HG03342 (cell line): ENCODE measurements at regions not wholly inside any gene's neighbourhood (a gene's known extent, or its start where the extent isn't known, plus 50 kb on each side); places are given as distances from the start of the nearest gene placed in this dataset.
"Not testable (repeated sequence)": the region's sequence is repeated elsewhere in the genome, so short reads cannot be mapped to it uniquely, and the experiment has no call there.

ENCODE experiments used
- ATAC-seq: cut with Tn5 transposase; IDR thresholded peaks from one replicate; pipeline ENCODE4 v1.9.1; 2021; ENCODE audit warnings: mild to moderate bottlenecking, moderate library complexity; ENCODE audit not compliant: unreplicated experiment

DNA sequence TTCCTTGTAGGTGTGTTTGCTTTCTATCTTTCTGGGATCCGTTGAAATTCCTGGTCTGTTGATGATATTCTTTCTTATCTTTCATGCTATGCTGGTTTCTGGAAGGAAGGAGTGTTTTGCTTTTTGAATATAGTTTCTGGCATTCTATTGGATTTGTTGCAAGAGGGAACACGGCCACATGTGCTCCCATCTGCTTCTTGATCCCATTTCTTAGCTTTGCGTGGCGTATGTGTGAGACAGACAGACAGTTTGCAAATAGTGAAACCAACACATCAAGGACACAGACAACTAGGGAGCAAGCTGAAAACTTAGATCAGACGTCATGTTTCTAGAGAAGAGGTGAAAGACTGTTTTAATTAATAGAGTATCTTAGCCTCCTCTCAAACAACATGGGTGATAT is 261.9 kb upstream of the PUDP start:
- no peak for ATAC-seq

DNA sequence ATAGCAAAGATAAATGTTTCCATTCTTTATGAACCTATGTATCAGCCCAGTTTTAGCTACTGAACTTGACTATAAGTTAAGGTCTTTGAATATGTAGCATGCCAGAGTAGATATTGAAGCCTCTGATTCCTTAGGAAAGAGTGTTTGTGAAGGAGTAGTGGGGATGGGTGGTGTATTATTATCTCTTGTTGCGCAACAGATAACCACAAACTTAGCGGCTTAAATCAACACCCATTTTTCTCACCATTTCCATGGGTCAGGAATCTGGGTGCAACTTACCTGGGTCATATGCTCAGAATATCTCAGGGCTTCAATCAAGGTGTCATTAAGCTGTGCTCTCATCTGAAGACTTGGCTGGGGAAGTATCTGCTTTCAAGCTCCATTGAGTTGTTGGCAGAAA is 251.4 kb upstream of the PUDP start:
- no peak for ATAC-seq

DNA sequence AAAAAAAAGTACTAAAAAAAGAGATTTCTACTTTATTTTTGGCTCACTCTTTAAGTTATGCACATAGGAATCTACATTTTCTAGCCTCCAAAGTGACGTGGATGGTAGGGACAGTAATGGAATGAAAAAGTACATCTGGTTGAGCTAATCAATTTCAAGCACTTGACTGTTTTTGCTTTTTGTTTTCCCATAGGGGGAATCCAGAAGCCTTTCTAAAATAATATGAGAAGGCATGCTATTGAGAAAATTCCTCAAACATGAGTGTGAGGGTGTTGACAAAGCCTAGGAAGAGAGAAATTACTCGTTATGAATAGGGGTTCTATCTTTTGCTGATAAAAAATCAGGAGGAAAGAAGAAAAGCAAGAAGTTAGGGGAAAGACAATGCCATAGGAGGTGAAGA is 242.5 kb upstream of the PUDP start:
- no peak for ATAC-seq

DNA sequence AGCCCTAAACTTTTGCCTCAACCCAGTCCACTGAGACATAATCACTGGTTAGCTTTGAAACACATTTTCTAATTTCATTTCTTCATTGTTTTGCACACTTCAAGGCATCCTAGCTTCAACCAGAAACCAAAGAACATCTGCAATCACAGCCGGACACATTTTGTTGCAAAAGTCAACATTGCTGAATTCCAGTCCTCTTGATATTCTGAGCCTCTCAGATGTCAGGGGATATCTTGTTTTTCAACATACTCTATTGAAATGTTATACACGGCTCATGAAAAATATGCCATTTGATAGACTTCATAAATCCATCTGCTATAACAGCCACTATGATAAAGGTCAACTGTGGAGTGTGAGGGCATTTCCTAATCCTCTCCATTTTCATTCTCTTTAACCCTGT is 241.6 kb upstream of the PUDP start:
- ATAC-seq, result no peak

DNA sequence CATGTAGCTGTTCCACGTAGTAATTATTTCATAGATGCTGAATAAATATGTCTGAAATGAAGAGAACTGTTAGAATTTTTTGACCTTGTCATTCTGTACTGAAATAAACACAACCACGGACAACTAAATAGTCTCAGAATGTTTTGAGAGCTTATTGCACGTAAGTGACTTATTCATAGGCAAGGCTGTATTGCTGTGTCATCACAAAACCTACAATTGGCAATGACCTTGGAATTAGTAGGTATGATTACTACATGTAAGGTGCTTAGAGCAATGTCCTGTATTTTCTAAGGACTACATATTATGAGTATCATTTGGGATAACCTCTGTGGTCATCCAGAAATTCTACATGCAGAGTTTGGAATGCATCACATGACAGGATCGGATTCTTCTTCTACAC is 237.2 kb upstream of the PUDP start:
- no peak for ATAC-seq

DNA sequence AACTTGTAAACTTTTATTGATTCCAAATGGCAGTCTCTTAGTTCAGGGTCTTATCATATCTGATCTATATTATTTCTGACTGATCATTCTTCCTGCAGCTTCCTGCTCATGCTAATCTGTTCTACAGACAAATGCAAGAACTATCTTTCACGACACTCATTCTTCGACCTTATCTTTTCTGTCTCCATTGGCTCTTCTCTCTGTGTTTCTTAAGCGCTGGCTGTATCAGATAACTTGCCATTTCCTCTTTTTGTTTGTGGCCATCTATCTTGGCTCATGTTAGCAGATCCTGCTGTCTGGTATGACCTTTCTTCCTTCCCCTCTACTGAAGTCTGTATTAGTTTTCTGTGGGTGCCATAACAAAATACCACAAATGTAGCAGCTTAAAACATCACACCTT is 230.5 kb upstream of the PUDP start:
- no peak for ATAC-seq

DNA sequence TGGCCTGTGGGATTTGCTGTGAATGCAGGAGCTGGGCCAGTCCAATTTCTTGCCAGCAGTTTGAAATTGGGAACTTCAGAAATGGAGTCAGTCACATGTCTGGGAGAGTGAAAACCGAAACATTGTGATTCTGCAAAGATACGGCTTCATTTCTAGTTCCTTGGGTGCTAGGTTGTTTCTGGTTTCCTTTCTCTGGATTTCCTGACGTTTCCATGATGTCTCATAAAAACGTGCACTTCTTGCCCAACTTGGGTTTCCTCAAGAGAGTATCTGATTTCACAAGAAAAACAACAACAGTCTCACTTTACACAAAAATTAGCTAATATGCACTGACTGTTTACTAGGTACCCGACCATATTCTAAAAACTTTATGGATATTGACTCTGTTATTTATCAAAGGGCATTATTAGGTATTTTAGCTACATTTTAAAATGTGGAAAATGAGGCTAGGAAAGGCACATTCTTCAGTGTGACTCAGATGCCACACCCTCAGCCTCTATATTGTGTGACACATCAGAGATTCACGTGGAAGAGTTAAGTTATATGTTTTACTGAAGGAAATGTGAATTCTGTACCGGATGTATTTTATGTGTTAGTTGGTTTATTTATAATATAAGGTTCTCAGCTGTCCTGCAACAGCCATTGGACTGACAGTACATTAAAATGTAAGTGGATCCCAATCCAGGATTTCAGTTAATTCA is 225.0 kb upstream of the PUDP start:
- no peak for ATAC-seq

DNA sequence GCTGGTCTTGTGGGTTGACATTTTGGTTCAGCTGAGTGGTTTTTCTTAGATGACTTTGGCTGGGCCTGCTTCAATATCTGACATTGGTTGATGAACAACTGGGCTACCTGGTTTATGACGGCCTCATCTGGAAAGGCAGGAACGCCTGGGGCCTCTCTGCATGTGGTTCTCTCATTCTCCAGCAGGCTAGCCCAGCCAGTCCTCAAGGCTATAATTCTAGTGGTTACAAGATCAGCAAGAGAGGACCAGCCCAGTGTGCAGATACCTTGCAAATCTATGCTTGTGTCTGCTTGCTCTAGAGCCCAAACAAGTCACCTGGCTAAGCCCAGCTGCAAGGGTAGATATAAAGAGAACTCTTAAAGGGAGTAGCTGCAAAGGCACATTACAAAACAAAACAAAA is 214.2 kb upstream of the PUDP start:
- no peak for ATAC-seq

DNA sequence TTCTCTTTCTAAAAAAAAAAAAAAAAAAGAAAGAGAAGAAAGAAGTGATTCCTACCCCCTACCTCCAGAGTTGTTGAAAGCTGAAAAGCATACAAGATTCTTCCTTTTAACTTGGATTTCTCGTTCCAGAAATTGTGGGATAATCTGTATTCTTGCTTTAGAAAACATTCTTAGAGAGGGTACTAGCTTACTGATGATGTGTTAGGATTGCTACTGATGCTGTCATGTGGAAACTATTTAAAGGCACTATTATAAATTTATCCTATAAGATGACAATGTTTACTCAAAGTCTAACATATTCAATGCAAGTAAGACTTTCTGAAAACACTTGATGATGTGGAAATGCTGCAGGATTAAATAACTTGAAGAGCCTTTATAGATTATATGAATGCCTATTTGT is 204.0 kb upstream of the PUDP start:
- no peak for ATAC-seq

DNA sequence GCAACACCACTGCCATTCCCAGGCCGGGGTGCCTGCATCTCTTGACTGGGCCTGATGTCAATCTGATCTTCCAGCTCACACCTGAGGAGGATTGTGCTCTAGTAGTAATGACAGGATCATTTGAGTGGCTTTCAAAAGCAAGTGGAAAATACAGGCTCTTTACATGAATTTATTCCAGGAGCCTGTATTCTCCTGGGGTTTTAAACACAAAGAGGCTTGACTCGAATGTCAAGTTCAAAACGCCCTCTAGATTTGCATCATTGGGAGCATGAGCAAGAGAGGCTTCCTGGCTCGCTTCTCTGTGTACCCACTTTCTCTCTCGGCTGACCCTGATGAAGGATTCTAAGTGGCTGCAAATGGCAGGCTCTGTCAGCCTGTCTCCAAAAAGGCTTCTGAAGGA is 199.5 kb upstream of the PUDP start:
- no peak for ATAC-seq

DNA sequence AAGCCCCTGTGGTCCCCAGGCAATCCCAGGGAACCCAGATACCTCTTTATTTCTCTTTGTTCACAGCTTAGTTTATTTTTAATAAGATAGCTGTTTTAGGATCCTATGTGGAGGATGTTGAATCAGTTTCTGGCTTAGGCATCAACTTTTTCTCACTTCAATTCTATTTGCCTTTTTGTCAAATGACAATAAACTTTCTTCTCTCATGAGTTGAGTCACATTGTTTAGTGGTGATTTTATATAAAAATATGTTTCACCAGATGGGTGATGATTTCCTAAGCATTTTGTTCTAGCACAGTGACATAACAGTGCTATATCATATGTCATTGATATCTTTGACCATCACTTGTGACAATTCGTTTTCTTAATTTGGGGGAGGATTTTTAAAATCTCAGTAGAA is 198.1 kb upstream of the PUDP start:
- ATAC-seq, result no peak

DNA sequence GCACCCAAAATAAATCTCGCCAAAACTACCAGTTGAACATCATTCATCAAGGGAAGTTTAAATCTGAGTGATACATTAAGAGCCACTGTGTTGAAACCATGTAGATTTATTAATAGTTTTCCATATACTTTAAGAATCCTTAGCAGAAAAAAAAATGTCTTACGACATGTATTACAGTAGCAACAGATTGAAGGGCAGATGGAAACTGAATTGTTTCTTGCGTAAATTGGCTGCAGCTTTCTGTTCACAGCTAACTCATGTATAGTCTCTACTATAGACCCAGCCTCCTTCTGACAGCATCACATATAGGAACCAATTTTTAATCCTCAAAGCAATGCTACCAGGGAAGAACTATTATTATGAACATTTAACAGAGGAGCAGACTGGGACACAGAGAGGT is 195.2 kb upstream of the PUDP start:
- no peak for ATAC-seq

DNA sequence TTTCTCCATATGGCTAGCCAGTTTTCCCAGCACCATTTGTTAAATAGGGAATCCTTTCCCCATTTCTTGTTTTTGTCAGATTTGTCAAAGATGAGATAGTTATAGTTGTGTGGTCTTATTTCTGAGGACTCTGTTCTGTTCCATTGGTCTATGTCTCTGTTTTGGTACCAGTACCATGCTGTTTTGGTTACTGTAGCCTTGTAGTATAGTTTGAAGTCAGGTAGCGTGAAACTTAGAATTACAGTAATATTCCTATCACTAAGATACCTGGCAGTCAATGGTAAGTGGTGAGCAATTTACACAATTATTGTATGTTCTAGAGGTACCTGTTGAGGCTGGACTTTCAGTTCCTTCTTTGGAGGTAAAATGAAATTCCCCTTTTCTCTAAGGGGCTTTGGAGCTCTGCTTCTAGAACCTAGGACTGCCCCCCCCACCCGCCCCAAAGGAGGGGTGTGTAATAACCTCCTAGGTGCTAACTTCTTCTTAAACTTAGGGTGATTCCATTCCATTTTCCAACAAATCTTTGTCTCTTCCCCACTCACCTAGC is 187.9 kb upstream of the PUDP start:
- ATAC-seq, result not testable (repeated sequence)

DNA sequence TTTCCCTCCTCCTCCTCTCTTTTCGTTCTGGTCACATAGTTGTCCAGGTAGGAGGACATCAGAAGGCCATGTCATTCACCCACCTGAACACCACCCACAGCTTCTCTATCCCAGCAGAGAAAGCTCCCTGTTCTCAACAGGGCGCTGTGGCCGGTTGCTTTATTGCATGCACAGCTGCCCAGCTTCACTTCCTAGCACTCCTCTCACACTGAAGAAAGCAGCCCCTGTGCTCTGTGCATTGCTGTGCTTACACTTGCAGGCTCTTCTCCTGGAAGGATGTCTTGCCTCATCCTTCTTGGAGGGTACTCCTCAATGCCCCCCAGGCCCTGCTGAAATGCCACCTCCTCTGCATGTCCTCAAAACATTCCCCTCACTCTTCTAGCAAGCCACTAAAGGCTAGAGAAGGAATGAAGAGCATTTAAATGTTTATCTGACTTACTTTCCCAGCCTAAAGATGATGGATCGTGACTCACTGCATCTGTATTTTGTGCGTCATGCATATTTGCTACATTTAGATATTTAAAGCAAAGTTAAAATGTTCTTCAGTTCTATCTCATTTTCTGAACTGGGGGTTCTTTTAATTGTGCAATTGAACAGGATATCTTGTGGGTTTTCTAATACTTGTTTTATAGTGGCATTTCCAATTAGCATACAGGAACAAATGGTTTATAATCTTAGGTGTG is 186.4 kb upstream of the PUDP start:
- ATAC-seq, result no peak

DNA sequence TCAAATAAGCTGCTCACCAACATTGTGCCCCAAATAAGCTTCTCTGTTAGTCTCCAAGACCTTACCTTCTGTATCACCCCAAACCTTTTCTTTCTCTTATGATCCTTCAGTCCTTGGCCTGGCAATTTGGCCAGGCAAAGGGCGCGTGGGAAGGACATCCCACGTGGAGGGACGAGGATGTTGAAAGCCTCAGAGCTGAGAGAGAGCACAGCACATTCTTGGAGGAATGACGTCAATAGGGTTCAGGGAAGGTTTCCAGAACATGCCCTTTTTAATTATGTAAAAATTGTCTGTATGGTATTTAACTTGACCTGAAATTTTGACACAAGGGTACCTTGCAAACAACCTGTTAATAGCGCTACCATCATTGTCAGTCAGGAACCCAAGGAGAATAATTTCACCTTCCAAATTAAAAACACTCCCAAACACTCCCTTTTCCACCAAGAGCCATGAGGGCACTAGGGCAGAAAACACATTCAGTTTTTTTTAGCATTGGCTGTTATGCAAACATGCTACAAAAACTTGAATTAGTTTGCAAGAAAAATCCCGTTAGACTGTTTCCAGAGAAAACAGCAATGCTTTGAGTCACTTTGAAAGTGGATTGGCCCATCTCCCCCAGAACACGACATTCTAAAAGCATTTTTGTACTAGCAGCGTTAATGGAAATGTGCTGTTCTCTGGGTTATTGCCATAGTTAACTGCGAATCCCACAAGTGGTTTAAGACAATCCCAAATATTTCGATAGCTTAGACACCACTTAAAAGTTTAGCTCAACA is 183.2 kb upstream of the PUDP start:
- no peak for ATAC-seq

DNA sequence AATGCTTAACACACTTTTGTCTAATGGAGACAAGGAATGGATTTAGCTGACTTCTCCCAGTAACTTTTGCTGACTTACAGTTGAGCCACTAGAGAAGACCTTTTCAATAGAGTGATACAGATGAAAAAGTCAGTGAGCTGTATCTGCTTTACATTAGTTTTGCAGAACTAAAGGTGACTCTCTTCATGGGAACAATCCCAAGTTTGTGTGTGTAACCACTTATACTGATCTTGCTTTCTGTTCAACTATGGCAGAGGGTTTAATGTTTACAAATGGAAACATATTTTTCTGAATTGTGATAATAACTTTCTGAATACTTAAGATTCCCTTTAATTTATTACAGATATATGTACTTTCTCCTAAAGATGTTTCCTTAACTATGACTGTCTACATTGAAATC is 182.6 kb upstream of the PUDP start:
- ATAC-seq, result no peak

DNA sequence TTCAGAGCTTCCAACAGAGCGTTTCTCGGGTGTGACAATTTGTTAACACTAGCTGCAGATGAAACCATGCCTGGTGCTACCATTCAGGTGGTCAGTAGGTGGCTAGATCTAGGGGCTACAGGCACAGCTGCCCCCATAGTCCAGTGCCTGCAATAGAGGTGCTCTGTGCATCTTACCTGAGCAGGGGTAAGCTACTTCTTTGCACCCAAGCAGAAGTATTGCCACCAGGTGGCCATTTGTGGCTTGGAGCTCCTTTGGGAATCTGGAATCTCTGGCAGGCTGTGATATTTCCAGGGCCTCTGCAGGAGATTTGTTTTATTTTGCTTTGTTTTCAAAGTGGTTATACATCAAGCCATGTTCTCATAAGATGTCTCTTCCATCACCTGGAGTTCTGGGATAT is 170.7 kb upstream of the PUDP start:
- ATAC-seq, result no peak

DNA sequence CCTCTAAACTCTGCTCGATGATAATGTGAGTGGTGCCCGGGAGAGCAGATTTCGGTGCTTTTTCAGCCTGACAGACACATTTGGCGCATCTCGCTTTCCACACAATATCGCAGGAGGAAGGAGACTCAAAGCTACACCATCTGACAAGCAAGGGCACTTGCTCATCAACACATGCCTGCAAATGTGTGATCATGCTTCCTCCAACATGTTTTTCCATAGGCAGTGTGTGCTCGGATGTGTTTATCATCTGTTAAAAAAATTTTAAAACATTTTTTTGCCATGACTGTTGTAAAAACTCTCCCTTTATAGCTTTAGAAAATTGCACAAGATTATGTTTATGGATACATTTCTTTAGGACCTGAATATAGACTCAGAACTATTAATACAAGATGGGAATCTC is 170.3 kb upstream of the PUDP start:
- no peak for ATAC-seq

DNA sequence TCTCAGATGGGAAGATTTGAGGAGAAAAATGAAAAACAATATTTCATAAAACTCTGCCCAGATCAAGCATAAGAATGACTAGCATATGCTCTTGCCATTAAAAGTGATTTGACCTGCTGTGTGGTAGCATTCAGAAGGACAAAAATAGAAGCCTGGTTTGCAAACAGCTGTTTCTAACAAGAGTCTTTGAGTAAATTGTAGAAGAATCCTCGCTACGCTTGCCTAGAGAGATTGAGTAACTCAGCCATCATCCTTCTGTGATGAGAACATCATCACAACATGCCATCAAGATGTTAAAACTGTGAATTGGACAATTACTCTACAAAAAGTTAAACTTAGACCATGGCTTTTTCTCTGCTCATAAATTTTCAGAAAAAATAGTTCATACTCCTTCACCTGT is 168.9 kb upstream of the PUDP start:
- ATAC-seq, result no peak

DNA sequence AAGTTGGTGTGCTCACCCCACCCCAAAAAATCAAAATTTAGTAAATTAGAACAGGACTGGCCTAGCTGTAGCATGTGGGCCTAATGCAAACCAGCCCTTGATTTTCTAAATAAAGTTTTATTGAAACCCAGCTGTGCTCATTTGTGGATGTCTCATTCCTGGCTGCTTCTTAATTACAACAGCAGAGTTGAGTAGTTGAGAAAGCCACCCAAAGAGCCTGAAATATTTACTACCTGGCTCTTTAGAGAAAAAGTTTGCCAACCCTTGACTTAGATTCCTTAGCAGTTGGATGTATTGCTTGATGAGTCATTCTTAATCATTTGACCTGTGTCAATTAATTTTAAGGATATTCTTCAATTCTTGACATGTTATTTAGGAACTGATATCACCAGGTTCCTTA is 168.3 kb upstream of the PUDP start:
- ATAC-seq, result no peak

DNA sequence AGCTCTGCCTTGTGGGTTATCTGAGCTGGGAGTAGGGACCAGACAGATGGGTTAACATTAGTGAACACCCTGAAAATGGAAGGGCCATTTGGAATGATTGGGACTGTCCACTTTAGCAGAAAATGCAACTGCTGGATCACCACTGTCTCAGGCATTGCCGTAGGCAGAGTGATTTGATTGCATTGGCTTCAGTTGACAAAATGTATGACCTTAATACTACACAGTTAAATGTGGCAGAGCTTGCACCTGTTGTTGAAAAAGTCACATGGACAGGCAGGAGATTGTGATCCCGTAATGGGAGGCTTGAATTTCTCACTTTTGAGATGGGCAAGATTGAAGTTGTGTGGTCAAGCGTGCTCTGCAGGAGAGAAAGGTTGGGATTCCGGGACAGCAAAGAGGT is 166.5 kb upstream of the PUDP start:
- no peak for ATAC-seq

DNA sequence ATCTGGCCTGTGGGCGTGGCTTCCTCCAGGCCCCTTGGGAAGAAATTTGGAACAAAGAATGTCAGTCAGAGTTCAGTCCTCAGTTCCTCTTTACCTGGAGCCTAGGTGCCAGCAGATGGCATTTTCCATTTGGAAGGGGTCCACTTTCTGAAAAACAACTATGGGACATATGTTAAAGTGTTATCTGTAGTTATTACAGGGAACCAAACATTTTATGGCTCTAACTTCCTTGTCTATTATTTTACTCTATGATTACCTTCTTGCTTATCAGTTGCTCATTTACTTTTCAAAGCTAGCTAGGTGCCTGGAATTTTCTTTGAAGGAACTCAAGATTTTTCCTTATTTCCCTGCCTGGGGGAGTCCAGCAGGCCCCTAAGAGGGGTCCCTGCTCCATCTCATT is 159.8 kb upstream of the PUDP start:
- ATAC-seq, result no peak
